Gastrocnemius medialis (tissue), 4 donors: ENCODE measurements at regions not wholly inside any gene's neighbourhood (a gene's known extent, or its start where the extent isn't known, plus 50 kb on each side); places are given as distances from the start of the nearest gene placed in this dataset.

Source experiments
- CTCF ChIP-seq, 5 experiments: fragments of 450-650 bp in 3 of 5; fragments of 200-600 bp in 2 of 5; sonication (generic) in 2 of 5; IDR thresholded peaks in 4 of 5; conservative IDR thresholded peaks in 1 of 5; 1 replicate in 4 of 5; 2 replicates in 1 of 5; pipeline ENCODE4 v1.5.1; 2016 to 2019; ENCODE audit warnings: antibody characterized with exemption in 5 of 5, mild to moderate bottlenecking in 3 of 5, moderate library complexity in 3 of 5
- POLR2A ChIP-seq, 2 donors: fragments of 450-650 bp; IDR thresholded peaks; one replicate each; pipeline ENCODE4 v1.6.1; 2017; ENCODE audit warnings: antibody characterized with exemption in 2 of 2, mild to moderate bottlenecking in 2 of 2, moderate library complexity in 2 of 2

DNA sequence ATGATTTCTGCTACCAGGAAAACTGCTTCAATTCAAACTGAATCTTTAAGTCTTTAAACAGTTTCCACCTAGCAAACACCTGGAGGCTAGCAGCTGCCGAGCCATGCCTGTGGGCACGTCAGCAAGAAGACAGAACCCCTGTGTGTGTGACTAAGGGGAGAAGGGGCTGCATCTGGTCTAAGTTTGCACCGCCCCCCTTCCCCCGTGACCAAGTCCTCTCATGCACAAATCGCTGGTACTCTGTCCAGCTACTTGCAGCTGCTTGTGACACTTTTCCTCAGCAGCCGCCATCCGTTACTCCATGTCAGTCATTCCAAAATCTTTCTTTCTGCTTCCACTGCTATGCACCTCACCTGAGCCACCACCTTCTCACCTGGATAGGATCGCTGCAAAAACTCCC is 355.0 kb downstream of the SS18 start:
- no peak for TF ChIP-seq CTCF (IDR thresholded peaks at IDR 0.05 in 4 of 5, conservative IDR thresholded peaks at IDR 0.05 in 1 of 5)
- no peak for TF ChIP-seq POLR2A (IDR thresholded peaks at IDR 0.05)
